ENCODE measurements at regions not wholly inside any gene's neighbourhood (a gene's known extent, or its start where the extent isn't known, plus 50 kb on each side); places are given as distances from the start of the nearest gene placed in this dataset.

GRCh38 chr2:126996378-126996699 is 97.6 kb downstream of the TEX51 start:
- Mint-ChIP-seq H3K4me1 (ENCODE audit: low read depth) (no peaks in the 10 kb centered on the region), H3K36me3 (ENCODE audit: low read depth) (no peaks in the 10 kb centered on the region), H3K9me3 (no peaks in the 10 kb centered on the region), H3K4me3 (no peak overlapping the region), H3K27me3 (peaks cover 17% of the 10 kb centered on the region), H3K27ac (no peak overlapping the region)
- Histone ChIP-seq H3K36me3 (ENCODE audit: insufficient read depth, low read length) (no peaks in the 10 kb centered on the region), H3K27me3 (ENCODE audit: control insufficient read depth in 1 of 2, insufficient read depth in 2 of 2, low read length in 2 of 2) (peaks cover 1 to 4% of the 10 kb centered on the region in 2 experiments), H3K27ac (ENCODE audit: low read depth in 1 of 2, low read length in 2 of 2) (no peak overlapping the region), H3K4me1 (ENCODE audit: insufficient read depth, low read length) (no peaks in the 10 kb centered on the region), H3K9me3 (ENCODE audit: control insufficient read depth in 1 of 2, insufficient read depth in 1 of 2, low read length in 2 of 2) (no peaks in the 10 kb centered on the region), H3K4me3 (ENCODE audit: low read length) (no peak overlapping the region)
- ChIA-PET CTCF (no interaction called here), POLR2A (no interaction called here)
- no peak for TF ChIP-seq CTCF (IDR thresholded peaks at IDR 0.05)
- DNase-seq (no peak), ATAC-seq (ENCODE audit: poor library complexity) (no peak)
- intact Hi-C loops (cut with DNase I, micrococcal nuclease): no loop called here
